Breast epithelium (tissue), 3 donors: ENCODE measurements at regions not wholly inside any gene's neighbourhood (a gene's known extent, or its start where the extent isn't known, plus 50 kb on each side); places are given as distances from the start of the nearest gene placed in this dataset.

Experiments
- POLR2A ChIP-seq: fragments of 450-650 bp; IDR thresholded peaks from one replicate; pipeline ENCODE4 v1.6.1; 2016; ENCODE audit warnings: antibody characterized with exemption, mild to moderate bottlenecking, moderate library complexity
- TF ChIP-seq, protein P1 (sequence below), 3 donors: fragments of 450-650 bp; IDR thresholded peaks; one replicate each; pipeline ENCODE4 v1.5.1; 2016 to 2017; ENCODE audit warnings: antibody characterized with exemption in 3 of 3, mild to moderate bottlenecking in 3 of 3, moderate library complexity in 3 of 3

DNA sequence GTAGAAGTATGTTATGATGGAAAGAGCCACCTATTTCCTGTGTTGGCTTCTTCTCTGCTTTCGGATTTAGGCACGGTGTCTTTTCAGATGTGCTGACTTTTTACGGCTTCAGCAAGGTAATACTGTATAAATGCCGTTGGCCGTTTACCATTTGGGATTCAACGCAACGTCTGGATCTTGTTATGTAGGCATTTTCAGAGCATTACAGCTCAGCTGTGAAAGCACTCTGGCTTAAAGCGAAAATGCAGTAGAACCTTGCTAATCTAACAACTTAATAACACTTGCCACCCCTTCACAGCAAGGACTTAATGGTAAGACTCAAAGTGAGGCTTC lies 229.9 kb downstream of the EFCAB11 start:
- TF ChIP-seq, protein P1, sequence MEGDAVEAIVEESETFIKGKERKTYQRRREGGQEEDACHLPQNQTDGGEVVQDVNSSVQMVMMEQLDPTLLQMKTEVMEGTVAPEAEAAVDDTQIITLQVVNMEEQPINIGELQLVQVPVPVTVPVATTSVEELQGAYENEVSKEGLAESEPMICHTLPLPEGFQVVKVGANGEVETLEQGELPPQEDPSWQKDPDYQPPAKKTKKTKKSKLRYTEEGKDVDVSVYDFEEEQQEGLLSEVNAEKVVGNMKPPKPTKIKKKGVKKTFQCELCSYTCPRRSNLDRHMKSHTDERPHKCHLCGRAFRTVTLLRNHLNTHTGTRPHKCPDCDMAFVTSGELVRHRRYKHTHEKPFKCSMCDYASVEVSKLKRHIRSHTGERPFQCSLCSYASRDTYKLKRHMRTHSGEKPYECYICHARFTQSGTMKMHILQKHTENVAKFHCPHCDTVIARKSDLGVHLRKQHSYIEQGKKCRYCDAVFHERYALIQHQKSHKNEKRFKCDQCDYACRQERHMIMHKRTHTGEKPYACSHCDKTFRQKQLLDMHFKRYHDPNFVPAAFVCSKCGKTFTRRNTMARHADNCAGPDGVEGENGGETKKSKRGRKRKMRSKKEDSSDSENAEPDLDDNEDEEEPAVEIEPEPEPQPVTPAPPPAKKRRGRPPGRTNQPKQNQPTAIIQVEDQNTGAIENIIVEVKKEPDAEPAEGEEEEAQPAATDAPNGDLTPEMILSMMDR (IDR thresholded peaks at IDR 0.05): no peak
- TF ChIP-seq POLR2A: no peak
